ENCODE measurements at regions not wholly inside any gene's neighbourhood (a gene's known extent, or its start where the extent isn't known, plus 50 kb on each side); places are given as distances from the start of the nearest gene placed in this dataset.

GRCh38 chr9:117784996-117785395, 80.8 kb downstream of the TLR4 start:
- Histone ChIP-seq H3K4me3 (ENCODE audit: low read depth, low read length) (no peak overlapping the region), H3K27me3 (ENCODE audit: control insufficient read depth, insufficient read depth, low read length) (no peaks in the 10 kb centered on the region), H3K36me3 (ENCODE audit: control insufficient read depth, insufficient read depth, low read length) (no peaks in the 10 kb centered on the region)
- ChIA-PET CTCF (interaction anchor here (2.1 kb wide), 1 partner anchor 12 kb away, joined by 7 read pairs; no protein-coding TSS in a partner anchor), POLR2A (no interaction called here)
- no peak for TF ChIP-seq CTCF (IDR thresholded peaks at IDR 0.05; ENCODE audit: insufficient read depth, low read depth, low read length)
- DNase-seq (ENCODE audit: low read depth): no peak

DNA sequence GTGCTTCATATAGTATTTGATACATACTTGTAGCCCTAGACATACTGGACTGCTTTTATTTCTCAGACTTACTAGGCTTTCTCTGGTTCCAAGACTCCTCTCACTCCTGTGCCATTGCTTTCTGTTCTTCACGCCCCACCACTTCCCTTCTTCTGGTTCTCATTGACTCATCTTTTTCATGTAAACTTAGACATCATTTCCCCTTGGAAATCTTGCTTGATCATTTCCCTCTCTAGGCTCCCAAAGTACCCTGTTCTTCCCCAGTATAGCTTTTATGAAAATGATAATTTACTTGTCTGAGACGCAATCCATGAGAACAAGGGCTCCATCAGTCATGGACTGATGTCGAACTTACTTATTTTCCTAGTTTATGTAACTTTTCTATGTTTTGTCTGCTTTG, 83.5 kb downstream of the TLR4 start:
- ChIA-PET CTCF (no interaction called here), POLR2A (no interaction called here)
- H3K4me3 ChIP-seq (ENCODE audit: low read depth, low read length): no peak overlapping the region
- H3K36me3 ChIP-seq (ENCODE audit: control insufficient read depth, insufficient read depth, low read length): no peaks in the 10 kb centered on the region
- no peaks in the 10 kb centered on the region for H3K27me3 ChIP-seq (ENCODE audit: control insufficient read depth, insufficient read depth, low read length)
- no peak for TF ChIP-seq CTCF (IDR thresholded peaks at IDR 0.05; ENCODE audit: insufficient read depth, low read depth, low read length)
- no peak for DNase-seq (ENCODE audit: low read depth)

DNA sequence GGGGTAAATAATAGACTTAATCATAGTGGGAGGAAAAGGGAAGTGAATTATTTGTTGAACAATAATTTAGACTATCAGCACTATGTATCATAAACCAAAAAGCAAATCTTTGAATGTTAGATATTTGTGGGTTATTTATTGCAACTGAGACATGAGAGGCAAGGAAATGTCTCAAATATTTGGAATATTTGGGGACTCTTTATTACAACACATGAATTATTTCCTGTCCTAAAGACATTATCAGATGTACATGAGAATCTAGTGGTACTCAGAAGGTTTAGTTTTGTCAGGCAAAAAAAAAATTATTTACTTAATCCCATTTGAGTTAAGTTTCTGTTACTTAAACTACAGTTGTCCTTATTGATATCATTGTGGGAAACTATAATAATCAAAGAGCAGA, 91.1 kb downstream of the TLR4 start:
- peak; percentile 17 for DNase-seq (ENCODE audit: low read depth)
- ChIA-PET CTCF (no interaction called here), POLR2A (interaction anchor here (0.6 kb wide), 1 partner anchor 416 kb away, joined by 3 read pairs; no protein-coding TSS in a partner anchor)

GRCh38 chr9:117796681-117797080, 92.5 kb downstream of the TLR4 start:
- peak; percentile 79 for DNase-seq (ENCODE audit: low read depth)
- Histone ChIP-seq H3K36me3 (ENCODE audit: control insufficient read depth, insufficient read depth, low read length) (no peaks in the 10 kb centered on the region), H3K4me3 (ENCODE audit: low read depth, low read length) (no peak overlapping the region), H3K27me3 (ENCODE audit: control insufficient read depth, insufficient read depth, low read length) (no peaks in the 10 kb centered on the region; the same call in 1 of the 2 replicates)
- ChIA-PET POLR2A (no interaction called here), CTCF (interaction anchor here (1.5 to 2.6 kb wide), 2 partner anchors 11 to 12 kb away, joined by 3 to 7 read pairs; no protein-coding TSS in a partner anchor)
- TF ChIP-seq CTCF (IDR thresholded peaks at IDR 0.05; ENCODE audit: insufficient read depth, low read depth, low read length): no peak

More for the DNA sequence above, 91.1 kb downstream of the TLR4 start:
- Histone ChIP-seq H3K4me3 (ENCODE audit: low read depth, low read length) (no peak overlapping the region), H3K36me3 (ENCODE audit: control insufficient read depth, insufficient read depth, low read length) (no peaks in the 10 kb centered on the region), H3K27me3 (ENCODE audit: control insufficient read depth, insufficient read depth, low read length) (no peaks in the 10 kb centered on the region)
- TF ChIP-seq CTCF (IDR thresholded peaks at IDR 0.05; ENCODE audit: insufficient read depth, low read depth, low read length): no peak

GRCh38 chr9:117800389-117800788, 96.2 kb downstream of the TLR4 start:
- no peak overlapping the region for H3K4me3 ChIP-seq (ENCODE audit: low read depth, low read length)
- POLR2A ChIA-PET: interaction anchor here (0.7 kb wide), 1 partner anchor 1204 kb away, joined by 3 read pairs; no protein-coding TSS in a partner anchor
- H3K36me3 ChIP-seq (ENCODE audit: control insufficient read depth, insufficient read depth, low read length): no peaks in the 10 kb centered on the region
- DNase-seq (ENCODE audit: low read depth): no peak
- no peaks in the 10 kb centered on the region; the same call in 1 of the 2 replicates for H3K27me3 ChIP-seq (ENCODE audit: control insufficient read depth, insufficient read depth, low read length)
- CTCF ChIA-PET: no interaction called here
- TF ChIP-seq CTCF (IDR thresholded peaks at IDR 0.05; ENCODE audit: insufficient read depth, low read depth, low read length): no peak

Data from BJ (cell line).